ENCODE measurements at regions not wholly inside any gene's neighbourhood (a gene's known extent, or its start where the extent isn't known, plus 50 kb on each side); places are given as distances from the start of the nearest gene placed in this dataset.
"Not testable (repeated sequence)": the region's sequence is repeated elsewhere in the genome, so short reads cannot be mapped to it uniquely, and the experiment has no call there.

DNA sequence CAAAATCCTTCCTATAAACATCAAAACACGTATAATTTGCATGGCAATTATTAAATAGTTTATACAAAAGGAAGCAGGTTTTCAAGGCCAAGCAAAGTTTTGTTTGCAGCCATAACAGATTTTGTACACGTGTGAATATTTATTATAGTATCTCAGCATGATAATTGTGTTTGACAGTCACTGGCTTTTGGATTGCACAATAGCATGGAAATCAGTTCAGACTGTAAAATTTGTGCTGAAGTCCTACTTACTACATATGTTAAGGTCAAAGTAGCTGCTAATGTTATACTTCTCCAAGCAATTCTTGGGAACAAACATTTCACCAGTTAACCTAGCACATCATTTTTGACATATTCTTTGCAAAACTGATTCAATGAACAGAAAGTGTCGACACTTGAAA, 287.6 kb upstream of the POM121L12 start:
- DNase-seq (ENCODE audit: low read depth, low spot score) = no peak
- Histone ChIP-seq H3K4me3 (ENCODE audit: low read length) (no peak overlapping the region), H3K27ac (ENCODE audit: low read length) (no peak overlapping the region), H3K36me3 (ENCODE audit: control insufficient read depth, insufficient read depth, low read length) (no peaks in the 10 kb centered on the region), H3K9me3 (ENCODE audit: control insufficient read depth, insufficient read depth, low read length) (no peaks in the 10 kb centered on the region), H3K27me3 (ENCODE audit: control insufficient read depth, insufficient read depth, low read length) (no peaks in the 10 kb centered on the region), H3K4me1 (ENCODE audit: control insufficient read depth, insufficient read depth, low read length) (no peaks in the 10 kb centered on the region)
- 100% methylated on average over 1 of the region's 3 CpGs for WGBS (ENCODE audit: insufficient coverage, insufficient read length)

DNA sequence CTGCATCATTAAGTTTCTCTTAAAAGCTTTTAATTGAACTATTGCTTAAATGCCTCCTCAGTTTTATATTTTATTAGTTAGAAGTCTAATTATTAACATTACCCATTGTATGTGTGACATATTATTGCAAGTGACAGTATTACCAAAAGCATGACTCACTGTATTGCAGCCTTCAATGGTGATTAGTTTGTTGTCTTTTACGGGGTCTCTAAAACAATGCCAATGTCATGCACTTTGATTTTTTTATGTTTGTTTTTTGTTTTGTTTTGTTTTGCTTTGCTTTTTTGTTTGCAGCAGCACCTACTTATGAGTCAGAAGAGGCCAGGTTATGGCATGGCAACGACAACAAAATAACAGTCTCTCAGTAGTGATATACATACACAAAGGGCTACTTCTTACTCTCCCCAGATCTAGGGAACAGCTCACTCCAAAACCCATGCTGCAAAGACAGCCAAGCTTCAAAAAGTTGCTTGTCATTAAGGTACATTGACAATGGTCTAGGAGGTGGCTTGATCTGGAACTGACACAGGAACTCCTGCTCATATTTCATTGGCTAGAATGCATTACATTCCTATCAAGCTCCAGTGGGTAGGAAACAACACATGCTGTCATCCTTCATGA, 293.7 kb upstream of the POM121L12 start:
- no peaks in the 10 kb centered on the region for H3K27me3 ChIP-seq (ENCODE audit: control insufficient read depth, insufficient read depth, low read length)
- WGBS (ENCODE audit: insufficient coverage, insufficient read length) = no CpG with 5 or more reads among the region's 2 CpGs
- no peak for DNase-seq (ENCODE audit: low read depth, low spot score)
- no peaks in the 10 kb centered on the region for H3K36me3 ChIP-seq (ENCODE audit: control insufficient read depth, insufficient read depth, low read length)
- H3K4me3 ChIP-seq (ENCODE audit: low read length) = no peak overlapping the region
- H3K4me1 ChIP-seq (ENCODE audit: control insufficient read depth, insufficient read depth, low read length) = no peaks in the 10 kb centered on the region
- no peaks in the 10 kb centered on the region for H3K9me3 ChIP-seq (ENCODE audit: control insufficient read depth, insufficient read depth, low read length)
- H3K27ac ChIP-seq (ENCODE audit: low read length) = no peak overlapping the region

DNA sequence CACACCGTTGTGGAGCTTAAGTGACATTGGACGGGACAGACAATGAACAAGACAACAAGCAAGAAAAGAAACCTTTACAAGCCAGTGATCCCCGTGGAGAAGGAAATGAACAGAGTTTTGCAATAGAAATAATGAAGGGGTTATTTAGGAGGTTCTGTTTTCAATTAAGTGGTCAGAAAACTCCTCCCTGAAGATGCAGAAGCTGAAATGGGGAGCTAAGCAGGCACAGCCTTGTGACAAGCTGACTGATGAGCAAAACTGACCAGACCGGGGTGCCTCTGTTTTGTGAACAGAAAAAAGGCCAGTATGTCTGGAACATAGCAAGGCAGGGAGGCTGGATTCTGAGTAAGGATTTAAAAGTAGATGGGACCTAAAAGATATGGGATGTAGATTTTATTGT, 299.8 kb upstream of the POM121L12 start:
- no CpG with 5 or more reads among the region's 4 CpGs for WGBS (ENCODE audit: insufficient coverage, insufficient read length)

DNA sequence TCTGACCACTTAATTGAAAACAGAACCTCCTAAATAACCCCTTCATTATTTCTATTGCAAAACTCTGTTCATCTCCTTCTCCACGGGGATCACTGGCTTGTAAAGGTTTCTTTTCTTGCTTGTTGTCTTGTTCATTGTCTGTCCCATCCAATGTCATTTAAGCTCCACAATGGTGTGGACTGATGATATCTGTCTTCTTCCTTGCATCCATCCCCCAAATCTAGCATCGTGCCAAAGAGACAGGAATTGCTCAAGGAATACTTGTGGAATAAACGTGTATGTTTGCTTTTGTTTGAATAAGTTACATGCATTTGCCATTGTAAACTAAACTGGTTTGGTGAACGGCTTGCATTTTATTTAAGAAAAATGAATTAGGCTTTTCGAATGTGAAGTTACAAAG, 306.8 kb upstream of the POM121L12 start:
- H3K4me1 ChIP-seq (ENCODE audit: control insufficient read depth, insufficient read depth, low read length); H3K36me3 ChIP-seq (ENCODE audit: control insufficient read depth, insufficient read depth, low read length); H3K4me3 ChIP-seq (ENCODE audit: low read length); H3K27me3 ChIP-seq (ENCODE audit: control insufficient read depth, insufficient read depth, low read length); H3K9me3 ChIP-seq (ENCODE audit: control insufficient read depth, insufficient read depth, low read length); DNase-seq (ENCODE audit: low read depth, low spot score); H3K27ac ChIP-seq (ENCODE audit: low read length): not testable (repeated sequence)
- WGBS (ENCODE audit: insufficient coverage, insufficient read length) = no CpG with 5 or more reads among the region's 5 CpGs

More for the DNA sequence above, 299.8 kb upstream of the POM121L12 start:
- Histone ChIP-seq H3K4me3 (ENCODE audit: low read length) (no peak overlapping the region), H3K27ac (ENCODE audit: low read length) (no peak overlapping the region), H3K27me3 (ENCODE audit: control insufficient read depth, insufficient read depth, low read length) (no peaks in the 10 kb centered on the region), H3K36me3 (ENCODE audit: control insufficient read depth, insufficient read depth, low read length) (no peaks in the 10 kb centered on the region), H3K4me1 (ENCODE audit: control insufficient read depth, insufficient read depth, low read length) (no peaks in the 10 kb centered on the region), H3K9me3 (ENCODE audit: control insufficient read depth, insufficient read depth, low read length) (no peaks in the 10 kb centered on the region)
- DNase-seq (ENCODE audit: low read depth, low spot score) = no peak

DNA sequence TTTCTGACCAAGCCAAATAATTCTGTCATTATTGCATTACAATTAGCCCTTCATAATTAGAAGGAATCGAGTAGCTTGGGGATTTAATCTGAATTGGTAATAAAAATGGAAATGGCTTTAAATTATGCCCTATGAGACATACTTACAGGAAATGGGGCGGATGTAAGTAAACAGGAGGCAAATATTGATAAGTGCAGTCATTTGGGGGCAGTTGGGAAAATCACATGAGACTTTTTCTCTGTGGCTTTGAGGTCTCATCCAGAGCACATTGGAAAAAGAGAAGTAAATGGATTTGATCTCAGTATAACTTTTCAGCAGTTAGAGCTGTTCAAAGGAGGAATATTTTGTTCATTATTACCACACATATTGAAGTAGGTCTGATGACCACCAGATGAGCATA, 307.8 kb upstream of the POM121L12 start:
- H3K4me3 ChIP-seq (ENCODE audit: low read length) = no peak overlapping the region
- no peak for DNase-seq (ENCODE audit: low read depth, low spot score)
- H3K36me3 ChIP-seq (ENCODE audit: control insufficient read depth, insufficient read depth, low read length) = no peaks in the 10 kb centered on the region
- H3K9me3 ChIP-seq (ENCODE audit: control insufficient read depth, insufficient read depth, low read length) = no peaks in the 10 kb centered on the region
- WGBS (ENCODE audit: insufficient coverage, insufficient read length) = no CpG with 5 or more reads among the region's 2 CpGs
- no peak overlapping the region for H3K27ac ChIP-seq (ENCODE audit: low read length)
- H3K4me1 ChIP-seq (ENCODE audit: control insufficient read depth, insufficient read depth, low read length) = no peaks in the 10 kb centered on the region
- no peaks in the 10 kb centered on the region for H3K27me3 ChIP-seq (ENCODE audit: control insufficient read depth, insufficient read depth, low read length)

DNA sequence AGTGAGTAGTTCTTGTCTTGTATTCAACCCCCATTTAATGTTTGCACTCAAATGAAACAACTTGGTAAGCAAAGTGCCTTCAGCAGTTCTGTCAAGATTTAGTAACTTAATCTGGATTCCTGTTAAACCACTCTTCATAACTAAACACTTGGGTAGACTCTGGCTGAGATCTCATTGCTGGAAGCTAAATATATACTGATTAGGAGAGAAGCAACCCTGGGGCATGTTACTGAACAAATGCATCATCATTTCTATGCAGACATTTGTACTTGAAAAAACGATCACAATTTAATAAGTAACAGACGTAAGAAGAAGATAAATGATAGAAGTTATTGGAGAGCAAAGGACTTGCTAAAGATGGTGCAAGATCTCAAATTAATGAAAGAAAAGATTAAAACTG, 308.4 kb upstream of the POM121L12 start:
- H3K4me3 ChIP-seq (ENCODE audit: low read length) = no peak overlapping the region
- no peaks in the 10 kb centered on the region for H3K27me3 ChIP-seq (ENCODE audit: control insufficient read depth, insufficient read depth, low read length)
- WGBS (ENCODE audit: insufficient coverage, insufficient read length) = no CpG with 5 or more reads among the region's 2 CpGs
- no peaks in the 10 kb centered on the region for H3K36me3 ChIP-seq (ENCODE audit: control insufficient read depth, insufficient read depth, low read length)
- H3K4me1 ChIP-seq (ENCODE audit: control insufficient read depth, insufficient read depth, low read length) = no peaks in the 10 kb centered on the region
- no peaks in the 10 kb centered on the region for H3K9me3 ChIP-seq (ENCODE audit: control insufficient read depth, insufficient read depth, low read length)
- no peak for DNase-seq (ENCODE audit: low read depth, low spot score)
- no peak overlapping the region for H3K27ac ChIP-seq (ENCODE audit: low read length)

DNA sequence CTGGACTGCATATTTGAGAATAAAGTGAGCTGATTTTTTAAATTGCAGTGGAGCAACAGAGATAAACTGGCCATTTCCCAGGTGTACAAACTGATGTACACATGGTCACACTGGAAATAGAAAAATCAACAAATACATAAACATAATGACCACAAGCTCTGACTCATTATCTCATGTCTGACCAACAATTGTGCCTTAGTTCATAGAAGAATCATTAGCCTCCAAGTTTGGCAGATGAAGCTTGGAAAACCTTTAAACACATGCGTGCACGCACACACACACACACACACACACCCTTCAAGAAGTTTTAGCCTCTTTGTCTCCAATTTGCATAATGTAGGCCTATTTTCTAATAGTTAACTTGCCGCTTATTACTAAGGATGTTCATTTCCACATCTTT, 308.9 kb upstream of the POM121L12 start:
- WGBS (ENCODE audit: insufficient coverage, insufficient read length) = no CpG with 5 or more reads among the region's 3 CpGs
- no peak for DNase-seq (ENCODE audit: low read depth, low spot score)

DNA sequence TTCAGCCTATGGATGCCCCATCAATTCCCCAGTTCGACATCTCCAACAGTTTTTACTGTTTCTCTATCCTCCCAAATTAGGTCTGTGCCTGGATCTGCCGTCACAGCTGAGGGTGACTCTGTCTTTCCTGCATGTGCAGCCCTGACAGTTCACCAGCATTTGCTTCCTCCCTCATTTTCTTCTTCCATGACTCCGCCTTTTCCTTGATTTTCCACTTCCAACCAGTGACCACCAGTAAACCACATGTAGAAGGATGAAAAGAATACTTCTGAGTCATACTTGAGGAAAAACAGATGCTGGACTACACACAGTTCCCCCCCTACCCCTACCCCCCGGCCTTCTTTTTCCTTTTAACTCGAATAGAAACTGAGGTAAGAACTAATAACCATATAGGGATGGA, 311.8 kb upstream of the POM121L12 start:
- H3K4me3 ChIP-seq (ENCODE audit: low read length) = no peak overlapping the region
- WGBS (ENCODE audit: insufficient coverage, insufficient read length) = no CpG with 5 or more reads among the region's 5 CpGs

More for the DNA sequence above, 308.9 kb upstream of the POM121L12 start:
- H3K27me3 ChIP-seq (ENCODE audit: control insufficient read depth, insufficient read depth, low read length) = no peaks in the 10 kb centered on the region
- no peaks in the 10 kb centered on the region for H3K36me3 ChIP-seq (ENCODE audit: control insufficient read depth, insufficient read depth, low read length)
- no peak overlapping the region for H3K27ac ChIP-seq (ENCODE audit: low read length)
- no peak overlapping the region for H3K4me3 ChIP-seq (ENCODE audit: low read length)
- H3K9me3 ChIP-seq (ENCODE audit: control insufficient read depth, insufficient read depth, low read length) = no peaks in the 10 kb centered on the region
- no peaks in the 10 kb centered on the region for H3K4me1 ChIP-seq (ENCODE audit: control insufficient read depth, insufficient read depth, low read length)

DNA sequence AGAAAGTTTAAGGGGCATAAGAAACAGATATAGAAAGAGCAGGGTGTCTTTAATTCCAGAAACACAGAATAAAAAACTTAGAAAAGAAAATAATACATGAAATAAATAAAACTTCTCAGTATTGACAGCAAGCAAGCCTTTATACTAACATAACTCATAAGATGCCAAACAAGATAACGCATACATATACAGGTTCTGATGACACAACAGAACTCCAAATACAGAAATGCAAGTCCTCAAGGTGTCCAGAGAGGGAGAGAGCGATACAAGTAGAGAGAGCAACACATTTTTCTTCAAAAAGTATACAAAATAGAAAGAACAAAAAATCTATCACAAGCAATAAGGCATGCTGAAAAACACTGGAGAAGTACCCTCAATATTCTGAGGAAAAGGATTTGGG, 314.6 kb upstream of the POM121L12 start:
- no peaks in the 10 kb centered on the region for H3K36me3 ChIP-seq (ENCODE audit: control insufficient read depth, insufficient read depth, low read length)
- no peaks in the 10 kb centered on the region for H3K4me1 ChIP-seq (ENCODE audit: control insufficient read depth, insufficient read depth, low read length)
- no peaks in the 10 kb centered on the region for H3K27me3 ChIP-seq (ENCODE audit: control insufficient read depth, insufficient read depth, low read length)
- H3K27ac ChIP-seq (ENCODE audit: low read length) = no peak overlapping the region
- no CpG with 5 or more reads among the region's 2 CpGs for WGBS (ENCODE audit: insufficient coverage, insufficient read length)
- DNase-seq (ENCODE audit: low read depth, low spot score) = no peak
- H3K9me3 ChIP-seq (ENCODE audit: control insufficient read depth, insufficient read depth, low read length) = no peaks in the 10 kb centered on the region
- no peak overlapping the region for H3K4me3 ChIP-seq (ENCODE audit: low read length)

More for the DNA sequence above, 311.8 kb upstream of the POM121L12 start:
- Histone ChIP-seq H3K27me3 (ENCODE audit: control insufficient read depth, insufficient read depth, low read length) (no peaks in the 10 kb centered on the region), H3K27ac (ENCODE audit: low read length) (no peak overlapping the region), H3K36me3 (ENCODE audit: control insufficient read depth, insufficient read depth, low read length) (no peaks in the 10 kb centered on the region), H3K4me1 (ENCODE audit: control insufficient read depth, insufficient read depth, low read length) (no peaks in the 10 kb centered on the region), H3K9me3 (ENCODE audit: control insufficient read depth, insufficient read depth, low read length) (no peaks in the 10 kb centered on the region)
- no peak for DNase-seq (ENCODE audit: low read depth, low spot score)

DNA sequence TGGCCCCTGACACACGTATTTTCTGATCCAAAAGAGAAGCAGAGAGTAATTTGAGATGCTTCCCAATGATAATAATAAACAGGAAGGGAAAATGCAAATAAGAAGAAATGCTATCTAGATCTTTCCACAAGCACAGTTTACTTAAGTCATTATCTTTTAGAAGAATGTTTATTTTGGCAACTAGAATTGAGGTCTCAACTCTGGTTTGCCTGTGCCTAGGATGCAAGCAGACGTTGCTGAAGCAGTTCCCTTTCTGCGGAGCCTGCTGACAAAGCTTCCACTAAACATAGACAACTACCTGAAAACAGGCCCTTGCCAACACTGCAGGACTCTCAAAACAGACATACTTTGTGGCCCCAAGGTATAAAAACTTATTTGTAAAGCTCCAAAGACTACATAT, 315.8 kb upstream of the POM121L12 start:
- Histone ChIP-seq H3K27me3 (ENCODE audit: control insufficient read depth, insufficient read depth, low read length) (no peaks in the 10 kb centered on the region), H3K4me1 (ENCODE audit: control insufficient read depth, insufficient read depth, low read length) (no peaks in the 10 kb centered on the region), H3K9me3 (ENCODE audit: control insufficient read depth, insufficient read depth, low read length) (no peaks in the 10 kb centered on the region), H3K27ac (ENCODE audit: low read length) (no peak overlapping the region), H3K4me3 (ENCODE audit: low read length) (no peak overlapping the region), H3K36me3 (ENCODE audit: control insufficient read depth, insufficient read depth, low read length) (no peaks in the 10 kb centered on the region)
- no peak for DNase-seq (ENCODE audit: low read depth, low spot score)
- no CpG with 5 or more reads among the region's 3 CpGs for WGBS (ENCODE audit: insufficient coverage, insufficient read length)

DNA sequence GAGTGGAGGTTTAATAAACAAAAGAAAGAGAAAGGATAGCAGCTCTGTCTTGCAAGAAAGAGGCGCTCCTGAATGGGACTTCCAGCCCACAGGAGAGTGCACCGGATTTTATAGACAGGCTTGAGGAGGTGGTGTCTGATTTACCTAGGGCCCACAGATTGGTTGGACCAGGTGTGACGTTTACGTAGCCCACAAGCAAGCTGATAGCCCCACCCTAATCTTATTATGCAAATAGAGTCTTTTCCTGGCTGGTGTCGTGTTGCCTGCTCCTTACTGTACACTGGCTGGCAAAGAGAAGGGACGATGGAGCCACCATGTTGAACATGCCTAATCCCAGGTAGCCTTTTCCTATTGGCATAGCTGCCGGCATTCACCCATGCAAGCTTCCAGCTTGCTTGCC, 319.7 kb upstream of the POM121L12 start:
- WGBS (ENCODE audit: insufficient coverage, insufficient read length) = no CpG with 5 or more reads among the region's 7 CpGs
- no peak overlapping the region for H3K27ac ChIP-seq (ENCODE audit: low read length)
- DNase-seq (ENCODE audit: low read depth, low spot score) = no peak
- no peaks in the 10 kb centered on the region for H3K27me3 ChIP-seq (ENCODE audit: control insufficient read depth, insufficient read depth, low read length)
- H3K4me3 ChIP-seq (ENCODE audit: low read length) = no peak overlapping the region
- H3K36me3 ChIP-seq (ENCODE audit: control insufficient read depth, insufficient read depth, low read length) = no peaks in the 10 kb centered on the region
- no peaks in the 10 kb centered on the region for H3K9me3 ChIP-seq (ENCODE audit: control insufficient read depth, insufficient read depth, low read length)
- H3K4me1 ChIP-seq (ENCODE audit: control insufficient read depth, insufficient read depth, low read length) = no peaks in the 10 kb centered on the region

All from iPS DF 6.9 (cell line).